Left cardiac atrium (tissue), 4 donors: ENCODE measurements at regions not wholly inside any gene's neighbourhood (a gene's known extent, or its start where the extent isn't known, plus 50 kb on each side); places are given as distances from the start of the nearest gene placed in this dataset.
A peak's percentile ranks its signal among the peaks of the same experiment; 100 is the strongest.

ENCODE experiments used
- ATAC-seq, 2 donors: fragments of 200-7000 bp; cut with Tn5 transposase; one replicate each; pipeline ENCODE4 v1.9.1; 2020; ENCODE audit warnings: mild to moderate bottlenecking in 2 of 2, moderate library complexity in 2 of 2
- DNase-seq: peaks from one replicate; pipeline ENCODE4 v3.0.0-alpha.2; 2020
- intact Hi-C, 2 donors: fragments of 100-400 bp; cut with DNase I; formaldehyde crosslinking; loops; one replicate each; pipeline versions ENCODE4 v1.14.1 to v1.15.1; 2022 to 2023
- donor health status: DM: no; HTN: yes; CAD: no.
- donor health status: DM: no; HTN: yes; CAD: no; lungs with severe emphysema.
- donor health status: DM: yes; HTN: yes; CAD: no.
- donor health status: Dilated cardiomyopathy.

- intact Hi-C loops, result no loop called here
- DNase-seq (no peak), ATAC-seq (no peak)
Observed at GRCh38 chr3:70899816-70900215, 587.4 kb upstream of the MDFIC2 start.

- intact Hi-C loops, result no loop called here
- ATAC-seq (no peak), DNase-seq (no peak)
Observed at GRCh38 chr3:70890020-70890394, 577.6 kb upstream of the MDFIC2 start.

GRCh38 chr3:70889162-70890019 lies 577.0 kb upstream of the MDFIC2 start:
- DNase-seq (no peak), ATAC-seq (peak; percentile 49 to 59)
- intact Hi-C loops, result no loop called here

- intact Hi-C loops, result no loop called here
- ATAC-seq, result no peak
- DNase-seq, result no peak
Observed at GRCh38 chr3:70885636-70886035, 573.2 kb upstream of the MDFIC2 start.

- DNase-seq, result no peak
- intact Hi-C loops, result no loop called here
Observed at GRCh38 chr3:70882104-70882503, 569.7 kb upstream of the MDFIC2 start.

GRCh38 chr3:70880421-70880820 lies 568.0 kb upstream of the MDFIC2 start:
- no peak for ATAC-seq
- intact Hi-C loops, result no loop called here

More at GRCh38 chr3:70882104-70882503, 569.7 kb upstream of the MDFIC2 start:
- no peak for ATAC-seq

GRCh38 chr3:70876154-70876553 lies 563.7 kb upstream of the MDFIC2 start:
- ATAC-seq (no peak), DNase-seq (no peak)
- intact Hi-C loops, result no loop called here

More at GRCh38 chr3:70880421-70880820, 568.0 kb upstream of the MDFIC2 start:
- no peak for DNase-seq

GRCh38 chr3:70874196-70874595 lies 561.8 kb upstream of the MDFIC2 start:
- ATAC-seq (no peak), DNase-seq (no peak)
- intact Hi-C loops, result no loop called here

GRCh38 chr3:70873686-70874085 lies 561.2 kb upstream of the MDFIC2 start:
- ATAC-seq, result no peak

GRCh38 chr3:70871909-70872656 lies 559.6 kb upstream of the MDFIC2 start:
- intact Hi-C loops, result no loop called here
- DNase-seq, result no peak
- peak in 1 of 2 donors; percentile 78 for ATAC-seq

More at GRCh38 chr3:70873686-70874085, 561.2 kb upstream of the MDFIC2 start:
- DNase-seq, result no peak
- intact Hi-C loops, result no loop called here

- no peak for DNase-seq
- no peak for ATAC-seq
- intact Hi-C loops, result no loop called here
Observed at GRCh38 chr3:70870576-70870975, 558.1 kb upstream of the MDFIC2 start.

- no peak for ATAC-seq
- DNase-seq, result no peak
- intact Hi-C loops, result no loop called here
Observed at GRCh38 chr3:70868561-70868960, 556.1 kb upstream of the MDFIC2 start.

GRCh38 chr3:70863049-70863448 lies 550.6 kb upstream of the MDFIC2 start:
- DNase-seq (no peak), ATAC-seq (peak in 1 of 2 donors; percentile 30)
- intact Hi-C loops, result no loop called here

GRCh38 chr3:70861855-70862254 lies 549.4 kb upstream of the MDFIC2 start:
- ATAC-seq (peak in 1 of 2 donors; percentile 83), DNase-seq (no peak)
- intact Hi-C loops, result no loop called here

GRCh38 chr3:70861234-70861633 lies 548.8 kb upstream of the MDFIC2 start:
- intact Hi-C loops, result no loop called here
- ATAC-seq (peak in 1 of 2 donors; percentile 34), DNase-seq (no peak)

- ATAC-seq (no peak), DNase-seq (no peak)
- intact Hi-C loops, result no loop called here
Observed at GRCh38 chr3:70857916-70858315, 545.5 kb upstream of the MDFIC2 start.

GRCh38 chr3:70856414-70857162 lies 544.1 kb upstream of the MDFIC2 start:
- no peak for DNase-seq
- intact Hi-C loops, result no loop called here
- ATAC-seq, result no peak

- DNase-seq, result no peak
- ATAC-seq, result no peak
- intact Hi-C loops, result no loop called here
Observed at GRCh38 chr3:70855149-70855548, 542.7 kb upstream of the MDFIC2 start.

GRCh38 chr3:70854108-70854507 lies 541.7 kb upstream of the MDFIC2 start:
- ATAC-seq, result no peak
- no peak for DNase-seq

More at GRCh38 chr3:70854108-70854507, 541.7 kb upstream of the MDFIC2 start:
- intact Hi-C loops, result no loop called here
